CD4-positive, alpha-beta T cell (primary cell): ENCODE measurements at regions not wholly inside any gene's neighbourhood (a gene's known extent, or its start where the extent isn't known, plus 50 kb on each side); places are given as distances from the start of the nearest gene placed in this dataset.

ENCODE experiments used
- ATAC-seq: fragments of 200-7000 bp; cut with Tn5 transposase; one replicate; pipeline ENCODE4 v1.10.0; 2022; ENCODE audit warnings: mild to moderate bottlenecking; ENCODE audit not compliant: poor library complexity
- CTCF ChIA-PET: fragments of 350-600 bp; sonication (Branson Sonifier 250); formaldehyde crosslinking; loops from one replicate; lab custom pipeline; 2021; ENCODE audit warnings: antibody characterized with exemption, inconsistent platforms; lab: Charles Lee
- POLR2A ChIA-PET: fragments of 350-600 bp; sonication (Branson Sonifier 250); formaldehyde crosslinking; loops from one replicate; lab custom pipeline; 2021; ENCODE audit warnings: antibody characterized with exemption, inconsistent platforms; lab: Charles Lee
- DNase-seq, 14 experiments: peaks; one replicate each; pipeline ENCODE4 v3.0.0-alpha.2; 2013 to 2020; ENCODE audit warnings: mixed read lengths in 2 of 14
- H3K27ac ChIP-seq, 2 donors: one replicate each; pipeline versions ENCODE4 v1.5.1 to v1.7.0; 2013; ENCODE audit warnings: low read length in 2 of 2, low read depth in 1 of 2, mild to moderate bottlenecking in 1 of 2
- H3K27me3 ChIP-seq, 2 experiments: 1 replicate in 1 of 2; 2 replicates in 1 of 2; pipeline versions ENCODE4 v1.6.1 to v1.7.0; 2013; ENCODE audit warnings: low read length in 2 of 2, control low read depth in 1 of 2, mild to moderate bottlenecking in 1 of 2, moderate library complexity in 1 of 2; ENCODE audit not compliant: insufficient read depth in 2 of 2, control insufficient read depth in 1 of 2
- H3K36me3 ChIP-seq: one replicate; pipeline ENCODE4 v1.6.1; 2013; ENCODE audit warnings: low read length, control low read depth; ENCODE audit not compliant: insufficient read depth
- H3K4me1 ChIP-seq: one replicate; pipeline ENCODE4 v1.6.1; 2013; ENCODE audit warnings: low read length, control low read depth; ENCODE audit not compliant: insufficient read depth
- H3K4me3 ChIP-seq: one replicate; pipeline ENCODE4 v1.5.1; 2013; ENCODE audit warnings: mild to moderate bottlenecking, low read length, moderate library complexity
- H3K9me3 ChIP-seq, 2 experiments: 1 replicate in 1 of 2; 2 replicates in 1 of 2; pipeline versions ENCODE4 v1.6.1 to v1.7.0; 2013; ENCODE audit warnings: low read length in 2 of 2, mild to moderate bottlenecking in 2 of 2, control low read depth in 1 of 2, moderate library complexity in 1 of 2; ENCODE audit not compliant: control insufficient read depth in 1 of 2, insufficient read depth in 1 of 2
- H3K27ac Mint-ChIP-seq: one replicate; pipeline ENCODE4 v1.8.0; 2020; ENCODE audit warnings: mixed read lengths
- H3K27me3 Mint-ChIP-seq: one replicate; pipeline ENCODE4 v1.8.0; 2021; ENCODE audit warnings: mixed read lengths
- H3K36me3 Mint-ChIP-seq: one replicate; pipeline ENCODE4 v1.8.0; 2021; ENCODE audit warnings: low read depth, mixed read lengths
- H3K4me1 Mint-ChIP-seq: one replicate; pipeline ENCODE4 v1.8.0; 2021; ENCODE audit warnings: low read depth, mixed read lengths
- H3K4me3 Mint-ChIP-seq: one replicate; pipeline ENCODE4 v1.8.0; 2020; ENCODE audit warnings: mild to moderate bottlenecking, mixed read lengths
- H3K9me3 Mint-ChIP-seq: one replicate; pipeline ENCODE4 v1.8.0; 2020; ENCODE audit warnings: mixed read lengths
- CTCF ChIP-seq: fragments of 200-600 bp; IDR thresholded peaks from one replicate; pipeline ENCODE4 v1.8.0; 2022; ENCODE audit warnings: antibody characterized with exemption, mild to moderate bottlenecking
- intact Hi-C, 2 experiments: fragments of 100-400 bp; cut with DNase I in 1 of 2; cut with micrococcal nuclease in 1 of 2; formaldehyde crosslinking; loops; one replicate each; pipeline versions ENCODE4 v1.15.1 to v1.9.0; 2023 to 2025; cut with DNase I, micrococcal nuclease

GRCh38 chr11:71338801-71339395, 86.5 kb upstream of the SHANK2 start:
- Histone ChIP-seq H3K9me3 (peaks cover 8 to 14% of the 10 kb centered on the region in 2 experiments), H3K27ac (no peak overlapping the region), H3K36me3 (no peaks in the 10 kb centered on the region), H3K27me3 (peaks cover 0 to 2% of the 10 kb centered on the region in 2 experiments), H3K4me1 (no peaks in the 10 kb centered on the region), H3K4me3 (no peak overlapping the region)
- H3K4me3 Mint-ChIP-seq, result no peak overlapping the region
- peaks cover 27% of the 10 kb centered on the region for H3K27me3 Mint-ChIP-seq
- intact Hi-C loops, result no loop called here
- H3K36me3 Mint-ChIP-seq, result no peaks in the 10 kb centered on the region
- ChIA-PET POLR2A (no interaction called here), CTCF (no interaction called here)
- TF ChIP-seq CTCF, result no peak
- no peaks in the 10 kb centered on the region for H3K4me1 Mint-ChIP-seq
- no peak for ATAC-seq
- H3K9me3 Mint-ChIP-seq, result peaks cover under 1% of the 10 kb centered on the region
- no peak for DNase-seq
- no peak overlapping the region for H3K27ac Mint-ChIP-seq

- Mint-ChIP-seq H3K36me3 (no peaks in the 10 kb centered on the region), H3K27me3 (peaks cover 23% of the 10 kb centered on the region), H3K27ac (no peak overlapping the region), H3K4me1 (no peaks in the 10 kb centered on the region), H3K9me3 (peaks cover 7% of the 10 kb centered on the region), H3K4me3 (no peak overlapping the region)
- intact Hi-C loops, result no loop called here
- ChIA-PET POLR2A (no interaction called here), CTCF (no interaction called here)
- Histone ChIP-seq H3K36me3 (no peaks in the 10 kb centered on the region), H3K4me3 (no peak overlapping the region), H3K27ac (no peak overlapping the region), H3K9me3 (peaks cover 22 to 27% of the 10 kb centered on the region in 2 experiments), H3K4me1 (no peaks in the 10 kb centered on the region), H3K27me3 (peaks cover 0 to 2% of the 10 kb centered on the region in 2 experiments)
- DNase-seq (no peak), ATAC-seq (no peak)
- no peak for TF ChIP-seq CTCF
Measured at GRCh38 chr11:71336996-71337754, 84.8 kb upstream of the SHANK2 start.

GRCh38 chr11:71336176-71336995, 84.0 kb upstream of the SHANK2 start:
- H3K27ac Mint-ChIP-seq, result no peak overlapping the region
- peaks cover 7% of the 10 kb centered on the region for H3K9me3 Mint-ChIP-seq
- Histone ChIP-seq H3K9me3 (peaks cover 22 to 35% of the 10 kb centered on the region in 2 experiments), H3K27me3 (peaks cover 0 to 2% of the 10 kb centered on the region in 2 experiments), H3K36me3 (no peaks in the 10 kb centered on the region), H3K4me1 (no peaks in the 10 kb centered on the region), H3K27ac (no peak overlapping the region), H3K4me3 (no peak overlapping the region)
- H3K4me1 Mint-ChIP-seq, result no peaks in the 10 kb centered on the region
- no peak for ATAC-seq
- H3K36me3 Mint-ChIP-seq, result no peaks in the 10 kb centered on the region
- intact Hi-C loops, result no loop called here
- peaks cover 17% of the 10 kb centered on the region for H3K27me3 Mint-ChIP-seq
- DNase-seq, result no peak
- H3K4me3 Mint-ChIP-seq, result no peak overlapping the region
- TF ChIP-seq CTCF, result no peak
- ChIA-PET POLR2A (no interaction called here), CTCF (no interaction called here)
